NCI-H2029 (cell line): ENCODE measurements at regions not wholly inside any gene's neighbourhood (a gene's known extent, or its start where the extent isn't known, plus 50 kb on each side); places are given as distances from the start of the nearest gene placed in this dataset.
"Not testable (repeated sequence)": the region's sequence is repeated elsewhere in the genome, so short reads cannot be mapped to it uniquely, and the experiment has no call there.

Experiments used
- DNase-seq: peaks from one replicate; lab custom pipeline; 2025; lab: John Stamatoyannopoulos, UW

DNA sequence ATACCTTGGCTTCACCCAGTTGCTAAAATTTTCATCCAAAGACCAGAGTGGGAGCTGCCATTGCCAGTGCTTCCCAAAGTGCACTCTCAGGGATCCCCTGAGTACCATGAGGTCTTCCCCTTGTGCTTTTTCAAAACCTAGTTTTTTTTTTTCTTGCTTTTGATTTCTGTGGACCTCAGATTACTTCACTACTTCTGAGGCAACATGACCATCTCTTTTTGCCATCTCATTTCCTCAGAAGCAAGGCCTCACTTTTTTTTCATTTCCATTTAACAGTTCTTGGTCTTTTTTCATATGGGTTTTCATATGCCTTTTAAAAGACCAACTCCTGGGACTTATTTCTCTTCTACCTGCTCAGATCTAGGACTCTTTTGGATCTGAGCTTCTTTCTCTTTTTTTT, 64.1 kb upstream of the MMS22L start:
- DNase-seq, result no peak

DNA sequence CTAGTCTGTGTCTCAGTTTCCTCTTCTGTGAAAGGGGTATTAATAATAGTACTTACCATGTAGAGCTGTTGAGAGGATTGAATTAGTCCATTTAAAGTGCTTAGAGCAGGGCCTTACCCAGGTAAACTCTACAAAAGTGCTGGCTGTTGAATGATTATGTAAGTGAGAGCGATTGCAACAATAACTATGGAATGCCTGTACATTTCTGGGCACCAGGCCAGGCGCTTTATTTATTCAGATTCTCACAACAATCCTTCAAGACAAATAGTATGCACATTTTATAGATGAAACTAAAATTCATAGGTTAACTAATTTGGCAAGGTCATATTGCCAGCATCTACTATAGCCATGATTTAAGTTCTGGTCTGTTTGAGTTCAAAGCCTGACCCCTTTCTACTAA, 78.3 kb upstream of the MMS22L start:
- DNase-seq, result no peak

GRCh38 chr6:97364327-97364726, 81.3 kb upstream of the MMS22L start:
- DNase-seq, result no peak

DNA sequence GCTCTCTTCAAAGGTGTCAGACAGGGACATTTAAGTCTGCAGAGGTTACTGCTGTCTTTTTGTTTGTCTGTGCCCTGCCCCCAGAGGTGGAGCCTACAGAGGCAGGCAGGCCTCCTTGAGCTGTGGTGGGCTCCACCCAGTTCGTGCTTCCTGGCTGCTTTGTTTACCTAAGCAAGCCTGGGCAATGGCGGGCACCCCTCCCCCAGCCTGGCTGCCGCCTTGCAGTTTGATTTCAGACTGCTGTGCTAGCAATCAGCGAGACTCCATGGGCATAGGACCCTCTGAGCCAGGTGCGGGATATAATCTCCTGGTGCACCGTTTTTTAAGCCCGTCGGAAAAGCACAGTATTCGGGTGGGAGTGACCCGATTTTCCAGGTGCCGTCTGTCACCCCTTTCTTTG, 99.1 kb upstream of the MMS22L start:
- not testable (repeated sequence) for DNase-seq

- DNase-seq, result no peak
Observed at GRCh38 chr6:97392735-97393134, 109.7 kb upstream of the MMS22L start.

DNA sequence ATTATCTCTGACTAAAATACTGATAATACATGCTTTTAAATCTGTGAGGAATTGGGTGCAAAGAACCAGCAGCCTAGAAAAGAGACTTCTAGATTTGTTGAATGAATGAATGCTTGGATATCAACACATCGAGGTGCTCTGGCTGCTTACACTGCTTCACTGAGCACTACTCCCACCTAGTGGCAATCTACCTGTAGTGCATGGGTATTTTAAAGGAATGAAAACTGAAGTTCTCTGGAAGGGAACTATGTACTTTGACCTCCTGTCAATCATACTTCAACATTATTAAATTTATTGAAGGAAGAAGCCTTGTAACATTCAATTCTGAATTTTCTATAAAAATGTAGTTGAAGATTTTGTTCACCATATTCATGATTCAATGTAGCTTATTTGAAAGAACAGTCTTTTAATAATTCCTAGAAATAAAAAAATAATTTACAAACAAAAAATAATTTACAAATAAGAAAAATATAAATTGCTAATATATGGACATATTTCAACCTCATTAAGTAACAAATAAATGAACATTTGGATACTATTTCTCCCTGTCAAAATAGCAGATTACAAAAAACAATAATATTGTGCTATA, 111.2 kb upstream of the MMS22L start:
- peak; percentile 32 for DNase-seq

GRCh38 chr6:97396880-97397279, 113.9 kb upstream of the MMS22L start:
- DNase-seq, result no peak

DNA sequence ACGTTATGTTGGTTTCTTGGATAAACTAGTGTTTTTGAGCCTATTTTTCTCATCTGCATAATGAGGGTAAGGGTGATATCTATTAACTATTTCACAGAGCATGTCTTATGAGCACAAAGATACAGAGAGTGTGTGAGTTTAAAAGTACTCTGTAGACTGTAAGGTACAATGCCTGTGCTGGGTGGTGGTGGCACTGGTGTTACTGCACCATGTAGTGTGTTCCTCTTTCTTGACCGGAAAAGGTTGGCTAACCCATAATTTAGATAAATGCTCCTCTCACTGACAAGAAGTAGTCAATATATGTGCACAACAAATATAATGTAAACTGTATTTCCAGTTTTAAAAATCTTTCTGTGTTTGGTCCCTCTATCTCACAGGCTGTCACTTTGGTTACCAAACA, 116.2 kb upstream of the MMS22L start:
- no peak for DNase-seq

- no peak for DNase-seq
Observed at GRCh38 chr6:97401533-97401932, 118.5 kb upstream of the MMS22L start.

- no peak for DNase-seq
Observed at GRCh38 chr6:97405818-97406409, 122.9 kb upstream of the MMS22L start.

DNA sequence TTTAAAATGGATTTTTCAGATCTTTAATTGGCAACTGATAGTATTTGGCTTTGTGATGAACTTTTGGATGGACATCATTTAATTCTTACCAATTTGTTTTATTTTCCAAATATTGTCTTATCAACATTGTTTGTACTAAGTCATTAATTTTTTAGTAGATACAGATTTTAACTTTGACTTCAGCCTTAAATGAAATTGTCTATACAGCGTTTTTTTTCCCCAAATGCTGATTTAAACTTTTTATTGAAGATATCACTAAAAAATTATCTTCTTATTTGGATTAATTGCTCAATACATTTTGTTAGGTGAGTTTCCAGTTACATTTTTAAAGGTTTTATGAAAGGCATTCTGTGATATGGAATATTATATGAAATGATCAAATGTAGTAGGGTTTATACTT, 123.6 kb upstream of the MMS22L start:
- DNase-seq, result no peak

GRCh38 chr6:97411610-97412009, 128.6 kb upstream of the MMS22L start:
- no peak for DNase-seq

DNA sequence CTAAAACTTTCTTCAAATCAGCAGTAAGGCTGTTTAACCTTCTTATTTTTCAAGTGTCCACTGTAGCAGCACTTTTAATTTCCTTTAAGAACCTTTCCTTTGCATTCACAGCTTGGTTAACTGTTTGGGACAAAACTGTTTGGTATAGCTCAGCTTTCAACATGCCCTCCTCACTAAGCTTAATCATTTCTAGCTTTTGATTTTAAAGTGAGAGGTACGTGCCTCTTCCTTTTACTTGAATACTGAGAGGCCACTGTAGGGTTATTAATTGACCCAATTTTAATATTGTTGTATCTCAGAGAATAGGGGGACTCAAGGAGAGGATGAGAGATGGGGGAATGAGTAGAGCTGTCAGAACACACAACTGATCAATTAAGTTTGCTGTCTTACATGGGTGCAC, 129.5 kb upstream of the MMS22L start:
- no peak for DNase-seq

DNA sequence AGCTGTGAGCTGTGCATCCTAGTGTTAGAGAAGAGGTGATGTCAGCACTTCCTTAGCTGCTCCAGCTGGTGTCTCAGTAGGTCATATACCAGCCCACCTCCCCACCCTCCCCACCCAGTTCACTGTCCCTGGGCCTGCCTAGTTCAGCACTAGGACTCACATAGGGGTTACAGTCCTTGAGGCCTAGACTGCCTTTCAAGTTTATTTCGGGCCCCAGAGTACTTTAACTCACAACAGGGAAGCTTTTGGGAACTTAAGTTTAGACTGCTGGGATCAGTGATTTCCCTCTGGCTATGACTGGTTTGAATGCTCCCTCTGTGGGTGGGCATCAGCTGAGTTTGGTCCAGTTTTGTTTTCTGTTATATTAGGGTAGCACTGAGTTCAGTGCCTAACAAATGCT, 139.2 kb upstream of the MMS22L start:
- DNase-seq, result no peak

- DNase-seq, result no peak
Observed at GRCh38 chr6:97423190-97423589, 140.2 kb upstream of the MMS22L start.

DNA sequence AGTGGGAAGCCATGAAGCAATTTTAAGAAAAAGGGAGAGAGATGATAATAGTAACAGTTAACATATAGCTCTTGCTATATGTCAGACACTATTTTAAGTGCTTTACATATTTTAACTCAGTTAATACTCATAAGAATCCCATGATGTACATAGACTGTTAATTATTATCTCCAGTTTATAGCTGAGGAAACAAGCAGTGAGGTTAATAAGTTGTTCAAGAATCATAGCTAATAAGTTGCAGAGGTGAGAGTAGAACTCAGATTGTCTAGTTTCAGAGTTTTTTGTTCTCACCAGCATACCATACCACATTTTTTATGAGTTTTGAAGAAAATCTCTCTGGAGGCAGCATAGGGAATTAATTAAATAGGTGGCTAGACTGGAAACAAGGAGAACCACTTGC, 144.6 kb upstream of the MMS22L start:
- no peak for DNase-seq

DNA sequence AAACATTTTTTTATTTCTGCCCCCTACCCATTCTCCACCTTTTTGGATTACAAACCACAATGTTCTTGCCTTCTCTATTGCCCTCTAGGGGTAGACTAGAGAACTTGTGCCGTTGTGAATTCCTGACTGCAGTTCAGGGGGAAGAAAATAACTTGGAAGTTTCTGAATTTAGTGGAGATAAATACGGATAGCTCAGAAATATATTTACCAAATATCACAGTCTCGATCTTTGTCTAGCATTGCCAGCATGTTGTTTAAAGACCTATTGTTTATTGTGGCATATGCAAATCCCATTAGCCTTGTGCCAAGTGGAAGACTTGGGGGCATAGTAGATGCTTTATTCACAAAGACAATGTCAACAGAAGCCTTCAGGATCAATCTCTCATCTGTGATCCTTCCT, 154.1 kb upstream of the MMS22L start:
- no peak for DNase-seq

DNA sequence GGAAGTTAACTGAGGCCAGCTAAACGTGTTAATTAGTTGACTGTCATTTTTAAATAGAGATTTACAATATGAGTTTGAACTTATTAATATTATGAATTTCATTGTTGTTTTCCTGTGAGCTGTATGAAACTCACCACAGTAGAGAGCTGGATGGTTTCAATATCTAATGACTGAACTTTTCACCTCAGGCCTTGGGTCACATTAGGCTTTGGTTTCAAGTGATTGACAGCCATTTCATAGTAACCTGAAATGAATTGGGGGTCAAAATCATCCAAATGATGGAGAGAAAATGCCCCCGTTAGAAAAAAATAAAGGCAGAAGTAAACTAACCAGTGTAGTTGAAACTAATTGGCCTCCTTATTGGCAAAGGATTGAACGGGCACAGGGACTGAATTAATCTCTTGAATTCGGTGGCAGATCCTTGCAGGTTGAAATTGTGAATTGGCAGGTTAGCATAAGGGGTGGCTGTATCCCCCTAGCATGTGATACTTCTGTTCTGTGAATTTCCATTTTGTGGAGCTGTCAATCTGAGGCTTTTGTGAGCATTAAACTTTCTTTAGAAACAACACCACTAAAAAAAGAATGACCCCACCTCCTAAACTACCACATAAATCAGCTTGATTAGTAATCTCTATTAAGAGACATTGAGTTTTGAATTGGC, 155.1 kb upstream of the MMS22L start:
- DNase-seq, result no peak

GRCh38 chr6:97440590-97441176, 157.7 kb upstream of the MMS22L start:
- no peak for DNase-seq

DNA sequence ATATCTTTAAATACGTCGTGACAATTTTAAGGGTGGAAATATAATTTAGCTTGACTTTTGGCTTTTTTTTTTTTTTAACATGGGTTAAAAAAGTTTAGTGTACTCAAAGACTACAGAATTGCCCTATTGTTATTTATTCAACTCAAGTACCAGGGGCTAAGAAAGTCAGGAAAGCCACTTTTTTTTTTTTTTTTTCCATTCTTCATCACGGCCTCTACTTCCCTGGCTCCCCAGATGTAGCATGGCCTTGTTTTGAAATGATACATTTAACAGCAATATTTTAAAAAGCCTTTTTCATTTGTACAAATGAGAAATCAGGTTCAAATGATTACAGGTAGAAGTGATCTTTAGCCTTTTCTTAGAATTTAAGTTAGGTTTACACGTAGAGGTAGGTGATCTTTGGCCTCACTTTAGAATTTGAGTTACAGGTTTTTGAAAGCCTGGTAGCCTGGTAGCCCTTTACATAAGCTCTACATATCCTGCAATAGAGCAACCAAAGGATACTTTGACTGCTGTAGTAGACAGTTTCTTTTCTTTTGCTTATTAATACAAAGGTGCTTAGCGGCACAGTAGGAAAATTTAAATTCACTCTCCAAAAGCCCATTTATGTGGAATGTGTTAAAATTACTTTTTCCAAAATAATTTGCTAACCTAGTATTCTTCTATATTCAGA, 160.5 kb upstream of the MMS22L start:
- DNase-seq, result no peak

DNA sequence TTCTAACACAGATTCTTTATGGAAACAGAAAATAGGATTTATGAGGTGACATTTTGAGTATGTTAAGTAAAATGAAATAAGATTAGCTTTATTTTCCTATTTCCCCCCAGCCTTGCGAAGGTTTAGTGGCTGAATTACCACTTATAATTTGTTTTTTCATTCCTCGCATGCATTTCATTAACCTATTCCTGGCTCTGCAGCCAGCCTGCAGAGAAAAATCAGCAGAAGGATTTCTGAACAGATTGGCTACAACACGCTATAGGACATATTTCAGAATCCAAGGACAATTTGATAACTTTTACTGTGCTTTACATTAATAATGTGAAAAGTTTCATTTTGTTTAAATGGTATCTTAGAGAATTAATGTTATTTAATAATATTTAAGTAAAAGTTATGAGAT, 162.4 kb upstream of the MMS22L start:
- DNase-seq, result no peak

- DNase-seq, result no peak
Observed at GRCh38 chr6:97449444-97449966, 166.5 kb upstream of the MMS22L start.

- DNase-seq, result no peak
Observed at GRCh38 chr6:97450087-97450486, 167.1 kb upstream of the MMS22L start.
